Ovary (tissue), 3 donors: ENCODE measurements at regions not wholly inside any gene's neighbourhood (a gene's known extent, or its start where the extent isn't known, plus 50 kb on each side); places are given as distances from the start of the nearest gene placed in this dataset.

ENCODE experiments used
- CTCF ChIP-seq, 3 donors: fragments of 450-650 bp in 2 of 3; fragments of 200-600 bp in 1 of 3; IDR thresholded peaks; one replicate each; pipeline versions ENCODE4 v1.5.1 to v1.8.0; 2016 to 2022; ENCODE audit warnings: antibody characterized with exemption in 3 of 3, mild to moderate bottlenecking in 1 of 3
- POLR2A ChIP-seq: fragments of 450-650 bp; IDR thresholded peaks from one replicate; pipeline ENCODE4 v1.6.1; 2017; ENCODE audit warnings: antibody characterized with exemption, mild to moderate bottlenecking, moderate library complexity
- donor health status: DM: no; HTN: no; CAD: no.

GRCh38 chr12:30828686-30829085 lies 73.9 kb upstream of the CAPRIN2 start:
- TF ChIP-seq POLR2A (no peak), CTCF (IDR thresholded peaks at IDR 0.05) (no peak)
